ENCODE measurements at regions not wholly inside any gene's neighbourhood (a gene's known extent, or its start where the extent isn't known, plus 50 kb on each side); places are given as distances from the start of the nearest gene placed in this dataset.

- no peak for DNase-seq
These were observed 126.1 kb downstream of the OSR1 start for GRCh38 chr2:19232312-19232711.

GRCh38 chr2:19231625-19232024, 126.8 kb downstream of the OSR1 start:
- no peak for DNase-seq

- no peak for DNase-seq
These were observed 127.8 kb downstream of the OSR1 start for GRCh38 chr2:19230626-19231025.

- no peak for DNase-seq
These were observed 129.7 kb downstream of the OSR1 start for GRCh38 chr2:19228715-19229114.

- DNase-seq = no peak
These were observed 130.2 kb downstream of the OSR1 start for GRCh38 chr2:19228181-19228593.

- DNase-seq = no peak
These were observed 131.6 kb downstream of the OSR1 start for GRCh38 chr2:19226871-19227270.

GRCh38 chr2:19226386-19226785, 132.0 kb downstream of the OSR1 start:
- DNase-seq = no peak

- DNase-seq = no peak
These were observed 132.5 kb downstream of the OSR1 start for GRCh38 chr2:19225931-19226330.

GRCh38 chr2:19225126-19225525, 133.3 kb downstream of the OSR1 start:
- DNase-seq = no peak

- no peak for DNase-seq
These were observed 133.9 kb downstream of the OSR1 start for GRCh38 chr2:19224486-19224885.

- DNase-seq = no peak
These were observed 134.4 kb downstream of the OSR1 start for GRCh38 chr2:19224011-19224410.

GRCh38 chr2:19219060-19219459, 139.4 kb downstream of the OSR1 start:
- DNase-seq = no peak

GRCh38 chr2:19218166-19218565, 140.3 kb downstream of the OSR1 start:
- DNase-seq = no peak

- DNase-seq = no peak
These were observed 141.5 kb downstream of the OSR1 start for GRCh38 chr2:19216676-19217602.

GRCh38 chr2:19216238-19216637, 142.2 kb downstream of the OSR1 start:
- DNase-seq = no peak

- DNase-seq = no peak
These were observed 143.6 kb downstream of the OSR1 start for GRCh38 chr2:19214682-19215391.

GRCh38 chr2:19209575-19210341, 148.7 kb downstream of the OSR1 start:
- peak; percentile 16 for DNase-seq

GRCh38 chr2:19208479-19209199, 149.8 kb downstream of the OSR1 start:
- DNase-seq = no peak

- DNase-seq = no peak
These were observed 151.0 kb downstream of the OSR1 start for GRCh38 chr2:19207452-19207851.

- DNase-seq = no peak
These were observed 152.4 kb downstream of the OSR1 start for GRCh38 chr2:19205983-19206533.

GRCh38 chr2:19203866-19204265, 154.6 kb downstream of the OSR1 start:
- no peak for DNase-seq

GRCh38 chr2:19201911-19202462, 156.4 kb downstream of the OSR1 start:
- no peak for DNase-seq

All from hematopoietic multipotent progenitor cell treated with erythropoietin and hydrocortisone succinate and interleukin-3 and kit ligand, for 4 days (in vitro differentiated cells).